ENCODE measurements at regions not wholly inside any gene's neighbourhood (a gene's known extent, or its start where the extent isn't known, plus 50 kb on each side); places are given as distances from the start of the nearest gene placed in this dataset.
"Not testable (repeated sequence)": the region's sequence is repeated elsewhere in the genome, so short reads cannot be mapped to it uniquely, and the experiment has no call there.

DNA sequence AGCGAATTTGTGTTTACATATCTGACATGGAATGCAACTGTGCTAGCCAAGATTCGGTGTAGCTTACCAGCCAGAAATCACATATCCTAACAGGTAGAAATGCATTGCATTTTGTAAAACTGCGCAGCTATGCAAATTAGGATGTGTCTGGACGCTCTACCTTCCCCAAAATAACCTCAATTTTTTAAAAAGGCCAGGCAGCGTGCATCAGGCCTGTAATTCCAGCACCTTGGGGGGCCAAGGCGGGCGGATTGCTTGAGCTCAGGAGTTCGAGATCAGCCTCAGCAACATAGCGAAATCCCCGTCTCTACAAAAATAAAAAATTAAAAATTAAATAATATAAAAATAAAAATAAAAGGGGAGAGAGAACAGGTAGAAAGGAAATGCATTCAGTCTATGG lies 305.0 kb downstream of the TYW1 start:
- no peak for DNase-seq (ENCODE audit: low read depth in 2 of 2)

DNA sequence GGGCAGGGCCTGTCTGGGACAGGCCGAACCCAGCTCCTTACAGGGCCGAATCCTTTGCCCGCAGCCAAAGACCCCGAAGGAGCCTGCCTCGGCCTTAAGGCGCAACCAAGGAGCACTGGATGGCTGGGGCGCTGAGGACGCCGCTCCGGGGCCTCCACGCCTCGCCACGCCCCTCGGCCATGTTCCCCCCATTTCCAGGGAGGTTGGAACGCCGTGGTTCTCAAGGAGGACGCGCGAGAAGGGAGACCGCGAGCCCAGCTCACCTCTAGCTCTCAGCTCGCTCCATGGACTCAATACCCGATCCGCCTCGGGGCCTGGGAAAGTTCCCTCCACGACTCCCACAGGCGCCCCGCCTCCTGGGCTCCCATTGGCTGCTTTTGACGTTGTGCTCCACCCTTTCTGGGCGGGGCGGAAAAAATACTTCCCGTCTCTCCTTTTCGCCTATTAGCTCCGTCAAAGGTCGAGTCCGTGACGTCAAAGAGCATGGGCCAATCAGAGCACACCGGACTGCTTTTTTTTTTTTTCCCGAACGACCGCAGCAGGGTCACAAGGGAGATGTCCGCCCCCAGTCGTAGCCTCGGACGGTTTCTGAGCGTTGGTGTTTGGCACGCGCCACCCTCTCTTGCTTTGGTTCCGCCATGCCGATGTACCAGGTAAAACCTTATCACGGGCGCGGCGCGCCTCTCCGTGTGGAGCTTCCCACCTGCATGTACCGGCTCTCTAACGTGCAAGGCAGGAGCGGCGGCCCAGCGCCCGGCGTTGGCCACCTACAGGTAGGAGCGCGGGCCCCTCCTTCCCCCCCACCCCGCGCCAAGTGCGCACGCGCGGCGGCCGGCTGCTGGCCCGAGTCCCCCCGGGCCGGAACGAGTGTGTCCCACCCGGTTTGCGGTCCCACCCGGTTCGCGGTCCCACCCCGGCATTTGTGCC lies 305.7 kb downstream of the TYW1 start:
- peak; percentile 94 to 99 for DNase-seq (ENCODE audit: low read depth in 2 of 2)

DNA sequence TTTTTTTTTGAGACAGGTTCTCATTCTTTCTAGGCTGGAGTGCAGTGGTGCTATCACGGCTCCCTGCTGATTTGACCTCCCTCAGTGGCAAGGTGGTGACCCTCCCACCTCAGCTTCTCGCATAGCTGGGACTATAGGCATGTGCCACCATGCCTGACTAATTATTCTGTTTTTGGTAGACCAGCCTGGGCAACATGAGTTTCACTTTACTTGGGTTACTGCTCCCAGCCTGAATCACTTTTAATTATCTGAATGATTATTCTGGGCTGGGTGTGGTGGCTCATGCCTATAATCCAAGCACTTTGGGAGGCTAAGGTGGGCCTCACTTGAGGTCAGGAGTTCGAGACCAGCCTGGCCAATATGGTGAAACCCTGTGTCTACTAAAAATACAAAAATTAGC lies 308.2 kb downstream of the TYW1 start:
- not testable (repeated sequence) for DNase-seq (ENCODE audit: low read depth in 2 of 2)

DNA sequence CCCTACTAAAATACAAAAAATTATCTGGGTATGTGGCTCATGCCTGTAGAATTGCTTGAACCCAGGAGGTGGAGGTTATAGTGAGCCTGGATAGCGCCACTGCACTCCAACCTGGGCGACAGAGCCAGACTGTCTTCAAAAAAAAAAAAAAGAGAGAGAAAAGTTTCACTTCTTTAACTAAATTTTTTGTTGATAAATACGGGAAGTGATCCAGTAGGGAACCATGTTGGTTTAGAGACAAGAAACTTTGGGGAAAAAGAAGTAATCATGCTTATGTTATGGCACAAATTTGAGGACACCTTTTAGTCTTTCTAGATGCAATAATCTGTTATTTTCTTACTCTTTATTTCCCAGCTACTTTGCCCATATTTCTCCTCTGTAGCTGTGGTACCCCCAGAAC lies 309.7 kb downstream of the TYW1 start:
- DNase-seq (ENCODE audit: low read depth in 2 of 2), result no peak

DNA sequence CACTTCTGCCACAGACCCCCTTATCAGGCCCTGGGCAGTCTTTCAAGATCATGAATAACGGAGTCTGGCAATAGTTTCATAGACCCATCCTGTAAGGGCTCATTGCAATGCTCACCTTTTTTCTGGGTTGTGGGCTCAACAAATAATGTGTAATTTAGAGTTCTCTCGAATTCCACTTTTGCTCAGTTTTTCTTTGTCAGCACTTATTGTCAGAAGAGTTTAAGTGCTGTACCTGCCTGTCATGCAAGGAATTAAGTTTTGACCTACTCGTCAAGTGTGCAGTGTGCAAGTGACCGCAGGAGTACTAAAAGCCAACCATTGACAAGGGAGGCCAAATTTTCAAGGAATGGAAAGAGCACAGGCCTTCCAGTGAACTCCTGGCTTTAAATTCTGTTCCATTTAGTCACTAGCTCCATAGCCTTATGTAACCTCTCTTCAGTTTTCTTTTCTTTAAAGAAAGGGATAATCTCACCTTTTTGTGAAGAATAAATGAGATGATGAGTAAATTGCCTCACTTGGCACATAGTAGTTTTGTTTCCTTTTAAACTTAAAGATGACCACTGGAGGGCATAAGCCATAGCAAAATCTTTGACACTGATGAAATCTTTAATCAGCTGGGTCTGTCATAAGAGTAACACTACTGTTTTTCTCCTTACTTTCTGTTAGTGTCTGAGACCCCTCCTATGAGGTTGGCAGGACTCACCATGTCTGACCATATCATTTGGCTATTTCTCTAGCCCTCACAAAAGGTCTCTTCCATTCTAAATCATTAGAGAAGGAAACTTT lies 313.3 kb downstream of the TYW1 start:
- no peak for DNase-seq (ENCODE audit: low read depth in 2 of 2)

DNA sequence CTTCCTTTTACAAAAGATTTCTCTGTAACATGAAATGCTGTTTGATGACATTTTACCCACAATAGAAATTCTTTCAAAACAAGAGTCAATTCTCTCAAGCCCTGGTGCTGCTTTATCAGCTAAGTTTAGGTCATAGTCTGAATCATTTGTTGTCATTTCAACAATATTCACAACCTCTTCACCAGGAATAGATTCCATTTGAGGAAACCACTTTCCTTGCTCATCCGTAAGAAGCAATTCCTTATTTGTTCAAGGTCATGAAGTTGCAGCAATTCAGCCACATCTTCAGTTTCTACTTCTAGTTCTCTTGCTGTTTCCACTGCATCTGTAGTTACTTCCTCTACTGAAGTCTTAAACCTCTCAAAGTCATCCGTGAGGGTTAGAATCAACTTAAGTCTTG lies 315.3 kb downstream of the TYW1 start:
- DNase-seq (ENCODE audit: low read depth in 2 of 2), result no peak

DNA sequence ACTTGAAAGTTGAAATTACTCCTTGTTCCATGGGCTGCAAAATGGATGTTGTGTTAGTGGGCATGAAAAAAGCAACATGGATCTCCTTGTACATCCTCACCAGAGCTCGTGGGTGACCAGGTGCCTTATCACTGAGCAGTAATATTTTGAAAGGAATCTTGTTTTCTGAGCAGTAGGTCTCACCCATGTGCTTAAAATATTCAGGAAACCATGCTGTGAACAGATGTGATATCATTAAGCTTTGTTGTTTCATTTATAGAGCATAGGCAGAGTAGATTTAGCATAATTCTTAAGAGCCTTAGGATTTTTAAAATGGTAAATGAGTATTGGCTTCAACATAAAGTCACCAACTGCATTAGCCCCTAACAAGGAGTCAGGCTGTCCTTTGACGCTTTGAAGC lies 316.6 kb downstream of the TYW1 start:
- no peak for DNase-seq (ENCODE audit: low read depth in 2 of 2)

DNA sequence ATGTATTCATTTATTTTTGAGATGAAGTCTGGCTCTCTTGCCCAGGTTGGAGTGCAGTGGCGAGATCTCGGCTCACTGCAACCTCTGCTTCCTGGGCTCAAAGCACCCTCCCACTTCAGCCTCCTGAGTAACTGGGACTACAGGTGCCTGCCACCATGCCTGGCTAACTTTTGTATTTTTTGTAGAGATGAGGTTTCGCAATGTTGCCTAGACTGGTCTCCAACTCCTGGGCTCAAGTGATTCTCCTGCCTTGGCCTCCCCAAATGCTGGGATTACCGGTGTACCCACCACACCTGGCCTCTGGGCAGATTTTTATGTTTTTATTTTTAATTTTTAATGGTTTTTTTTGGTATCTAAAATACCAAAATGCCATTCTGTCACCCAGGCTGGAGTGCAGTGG lies 320.3 kb downstream of the TYW1 start:
- DNase-seq (ENCODE audit: low read depth in 2 of 2), result not testable (repeated sequence)

DNA sequence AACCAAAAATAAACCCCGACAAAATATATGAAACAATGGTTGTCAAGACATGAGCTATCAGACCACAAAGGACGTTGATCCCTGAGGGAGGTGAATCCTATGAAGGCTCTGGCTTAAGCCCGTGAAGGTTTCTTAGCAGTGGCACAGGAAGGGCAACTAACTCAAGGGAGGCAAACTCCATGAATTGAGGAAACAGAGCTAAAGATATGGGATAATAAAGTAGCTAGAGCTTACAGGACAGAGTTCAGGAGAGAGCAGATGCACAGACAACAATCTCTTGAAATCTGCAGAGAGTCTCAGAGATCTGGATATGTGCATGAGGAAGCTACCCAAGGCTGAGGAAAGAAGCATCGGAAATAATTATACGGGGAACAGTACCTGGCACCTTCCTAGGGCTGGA lies 331.6 kb downstream of the TYW1 start:
- DNase-seq (ENCODE audit: low read depth in 2 of 2), result not testable (repeated sequence)

DNA sequence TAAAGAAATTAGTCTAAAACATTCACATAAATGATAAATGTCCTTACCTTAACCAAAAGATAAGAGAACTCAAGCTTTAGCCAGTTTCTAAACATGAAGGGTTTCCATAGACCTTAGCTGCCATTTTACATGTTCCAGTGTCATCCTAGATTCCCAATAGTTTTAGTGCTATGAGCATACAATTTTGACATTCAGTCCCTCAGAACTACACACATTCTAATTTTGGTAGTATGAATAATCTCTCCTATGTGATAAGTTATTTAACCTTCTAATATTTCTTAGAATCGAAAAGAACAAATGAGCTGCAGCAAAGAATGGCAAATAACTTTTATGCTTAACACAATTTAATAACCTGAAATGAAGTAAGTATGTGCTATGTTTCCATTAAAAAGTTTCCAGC lies 338.5 kb downstream of the TYW1 start:
- not testable (repeated sequence) for DNase-seq (ENCODE audit: low read depth in 2 of 2)

DNA sequence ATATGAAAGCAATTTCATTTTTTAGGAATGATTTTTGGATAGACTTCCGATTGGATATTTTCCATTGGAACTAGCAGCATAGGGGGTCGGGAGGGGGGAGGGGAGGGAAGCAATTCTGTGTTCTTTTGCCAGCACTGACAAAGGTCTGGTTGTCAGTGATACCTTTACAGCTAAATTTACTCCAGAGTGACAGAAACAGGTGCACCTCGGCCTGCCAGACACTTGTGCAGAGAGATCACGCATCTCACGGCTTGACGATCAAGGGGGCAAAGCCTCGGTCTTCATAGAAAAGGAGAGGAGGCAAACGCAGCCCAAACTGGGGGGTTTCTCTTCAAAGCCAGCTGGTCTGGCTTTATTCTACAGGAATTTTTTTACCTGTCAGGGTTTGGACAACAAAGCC lies 339.0 kb downstream of the TYW1 start:
- not testable (repeated sequence) for DNase-seq (ENCODE audit: low read depth in 2 of 2)

DNA sequence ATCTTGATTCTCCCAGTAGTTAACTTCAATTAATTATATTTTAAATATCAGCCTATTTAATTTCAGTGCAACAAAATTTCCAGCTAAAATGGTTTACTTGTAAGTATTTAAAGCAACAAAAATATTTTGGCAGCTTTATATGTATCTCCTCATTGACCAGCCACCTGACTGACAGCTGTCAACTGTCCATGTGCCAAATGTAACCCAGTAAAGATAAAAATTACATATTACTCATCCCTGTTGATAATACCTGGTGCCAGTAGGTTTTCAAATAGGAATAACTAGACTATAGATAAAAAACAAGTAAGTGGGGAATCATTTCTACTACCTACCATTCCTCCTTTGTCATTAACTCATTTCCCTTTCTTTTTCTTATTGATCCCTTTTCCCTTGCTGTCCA lies 341.9 kb downstream of the TYW1 start:
- DNase-seq (ENCODE audit: low read depth in 2 of 2), result not testable (repeated sequence)

DNA sequence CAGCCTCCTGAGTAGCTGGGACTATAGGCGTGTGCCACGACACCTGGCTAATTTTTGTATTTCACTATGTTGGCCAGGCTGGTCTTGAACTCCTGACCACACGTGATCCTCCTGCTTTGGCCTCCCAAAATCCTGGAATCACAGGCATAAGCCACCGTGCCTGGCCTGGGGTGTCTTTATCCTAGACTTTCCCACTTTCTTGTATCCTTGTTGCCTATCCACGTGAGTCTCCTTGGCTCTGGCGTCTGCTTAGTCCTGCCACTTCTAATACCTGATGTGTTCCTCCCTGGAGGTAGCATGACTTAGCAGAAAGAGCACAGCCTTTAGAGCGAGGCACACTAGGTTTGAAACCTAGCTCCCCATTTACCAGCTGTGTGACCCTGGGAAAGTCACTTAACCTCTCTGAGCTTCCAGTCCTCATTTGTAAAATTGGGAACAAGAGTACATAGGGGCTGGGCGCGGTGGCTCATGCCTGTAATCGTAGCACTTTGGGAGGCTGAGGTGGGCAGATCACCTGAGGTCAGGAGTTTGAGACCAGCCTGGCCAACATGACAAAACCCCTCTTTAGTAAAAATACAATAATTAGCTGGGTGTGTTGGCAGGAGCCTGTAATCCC lies 344.6 kb downstream of the TYW1 start:
- DNase-seq (ENCODE audit: low read depth in 2 of 2), result no peak

DNA sequence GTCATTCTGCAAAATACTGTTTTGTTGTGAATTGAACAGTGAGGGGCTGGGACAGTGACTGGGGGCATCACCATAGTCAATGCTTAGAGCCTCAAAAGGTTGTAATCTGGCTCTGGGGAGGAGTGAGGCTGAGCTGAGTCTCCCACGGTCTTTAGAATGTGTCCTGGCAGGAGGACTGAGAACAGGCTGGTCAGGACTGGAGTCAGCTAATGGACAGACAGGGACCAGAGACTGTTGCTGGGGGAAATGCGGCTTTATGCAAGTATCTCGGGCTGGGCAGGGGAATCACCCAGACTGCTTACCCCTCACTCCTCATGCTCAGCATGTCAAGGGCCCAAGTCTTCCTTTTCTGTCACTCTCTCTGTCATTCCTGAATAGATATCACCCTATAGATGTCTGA lies 346.5 kb downstream of the TYW1 start:
- no peak for DNase-seq (ENCODE audit: low read depth in 2 of 2)

DNA sequence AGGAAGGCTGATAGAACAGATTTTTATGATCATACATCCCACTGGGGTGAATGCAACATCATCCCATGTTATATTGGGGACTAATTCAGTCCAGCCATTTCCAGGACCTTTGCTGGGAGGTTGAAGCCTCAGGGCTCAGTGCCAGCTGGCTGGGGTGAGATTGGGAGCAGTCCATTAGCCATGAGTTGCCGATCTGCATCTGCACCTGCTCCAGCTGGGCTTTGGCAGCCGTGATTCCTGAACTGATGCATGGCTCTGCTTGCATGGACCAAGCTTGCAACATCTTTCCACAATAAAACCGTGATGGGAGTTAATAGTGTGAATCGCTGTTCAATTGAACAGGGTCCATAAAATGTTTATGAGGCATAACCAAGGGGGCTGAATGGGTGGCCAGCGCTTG lies 346.9 kb downstream of the TYW1 start:
- no peak for DNase-seq (ENCODE audit: low read depth in 2 of 2)

DNA sequence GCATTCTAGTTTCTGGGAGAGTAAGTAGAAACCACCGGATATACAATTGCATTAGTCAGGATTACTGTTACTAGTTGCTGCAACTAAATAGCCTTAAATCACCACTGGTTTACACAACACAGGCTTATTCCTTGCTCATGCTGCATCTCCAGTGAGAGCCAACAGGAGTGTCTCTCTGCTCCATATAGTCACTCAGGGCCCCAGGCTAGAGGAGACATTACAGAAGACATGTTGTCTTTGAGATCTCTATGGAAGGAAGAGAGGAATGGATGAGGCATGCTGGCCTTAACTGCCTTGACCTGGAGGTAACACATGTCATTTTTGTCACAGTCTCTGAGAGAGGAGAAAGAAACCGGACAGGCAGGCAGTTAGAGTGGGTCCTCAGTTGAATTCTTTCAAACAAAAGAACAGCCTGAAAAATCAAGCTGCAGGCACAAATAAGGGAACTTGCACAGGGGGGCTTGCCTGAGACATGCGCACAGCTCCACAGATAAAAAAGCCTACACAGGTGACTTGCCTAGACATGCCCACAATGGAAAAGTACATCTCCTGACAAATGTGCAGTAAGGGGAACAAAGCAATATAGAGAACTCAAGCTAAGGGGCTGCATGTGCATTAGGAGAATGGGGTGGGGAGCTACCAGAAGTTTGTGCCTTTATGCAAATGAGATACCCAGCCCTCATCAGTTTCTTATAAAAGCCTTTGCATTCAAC lies 348.0 kb downstream of the TYW1 start:
- no peak for DNase-seq (ENCODE audit: low read depth in 2 of 2)

DNA sequence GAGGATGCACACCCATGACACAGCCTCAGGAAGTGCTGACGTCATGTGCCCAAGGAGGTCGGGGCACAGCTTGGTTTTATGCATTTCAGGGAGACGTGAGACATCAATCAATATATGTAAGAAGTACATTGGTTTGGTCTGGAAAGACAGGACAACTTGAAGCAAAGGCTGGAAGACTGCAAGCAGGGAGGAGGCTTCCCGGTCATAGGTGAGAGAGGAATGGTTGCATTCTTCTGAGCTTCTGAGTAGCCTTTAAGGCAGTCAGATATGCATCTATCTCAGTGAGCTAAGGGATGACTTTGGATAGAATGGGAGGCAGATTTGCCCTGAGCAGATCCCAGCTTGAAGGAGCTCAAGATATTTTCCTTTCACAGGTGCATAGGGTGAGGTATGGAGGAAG lies 349.5 kb downstream of the TYW1 start:
- DNase-seq (ENCODE audit: low read depth in 2 of 2), result no peak

DNA sequence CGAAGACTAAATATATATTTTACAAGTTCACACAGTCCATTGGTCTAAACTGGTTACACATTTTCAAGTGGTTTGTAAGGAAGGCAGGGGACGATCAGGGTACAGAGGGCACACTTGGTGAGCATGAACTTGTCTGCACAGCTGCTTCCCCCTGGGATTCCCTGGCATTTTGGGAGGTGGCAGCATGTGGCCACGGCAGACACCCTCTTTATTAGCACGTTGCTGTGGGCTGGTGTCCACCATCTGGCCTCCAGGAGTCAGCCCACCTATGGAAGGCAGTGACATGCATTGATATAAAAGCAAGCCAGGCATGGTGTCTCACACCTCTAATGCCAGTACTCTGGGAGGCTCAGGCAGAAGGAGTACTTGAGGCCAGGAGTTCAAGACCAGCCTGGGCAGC lies 350.2 kb downstream of the TYW1 start:
- no peak for DNase-seq (ENCODE audit: low read depth in 2 of 2)

DNA sequence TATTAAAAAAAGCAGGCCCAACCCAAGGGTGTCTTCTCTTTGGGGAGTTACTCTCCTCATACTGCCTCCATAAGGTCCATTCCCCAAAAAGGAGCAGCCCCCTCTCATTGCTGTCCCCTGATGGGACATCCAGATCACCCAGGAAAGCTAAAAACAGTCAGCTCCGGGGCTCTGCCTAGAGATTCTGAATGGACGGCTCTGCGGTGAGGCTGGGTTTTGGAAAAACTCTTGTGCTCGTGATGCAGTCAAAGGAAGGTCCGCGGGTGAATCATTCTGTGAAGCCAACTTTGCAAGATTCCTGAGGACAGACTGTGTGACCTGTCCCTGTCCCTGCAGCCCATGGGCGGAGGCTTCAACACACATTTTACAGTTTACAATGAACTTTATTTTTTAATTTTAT lies 351.5 kb downstream of the TYW1 start:
- DNase-seq (ENCODE audit: low read depth in 2 of 2), result no peak

DNA sequence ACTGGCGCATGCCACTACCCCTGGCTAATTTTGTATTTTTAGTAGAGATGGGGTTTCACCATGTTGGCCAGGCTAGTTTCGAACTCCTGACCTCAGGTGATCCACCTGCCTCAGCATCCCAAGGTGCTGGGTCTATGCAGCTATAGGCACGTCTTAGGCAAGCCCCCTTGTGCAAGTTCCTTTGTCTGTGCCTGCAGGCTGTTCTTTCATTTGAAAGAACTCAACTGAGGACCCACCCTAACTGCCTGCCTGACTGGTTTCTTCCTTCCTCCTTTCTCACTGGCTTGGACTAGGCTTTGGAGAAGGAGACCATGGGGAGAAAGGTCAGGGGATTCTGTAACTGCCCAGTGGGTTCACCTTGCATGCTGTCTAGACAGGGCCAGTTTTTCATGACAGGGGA lies 361.0 kb downstream of the TYW1 start:
- not testable (repeated sequence) for DNase-seq (ENCODE audit: low read depth in 2 of 2)

DNA sequence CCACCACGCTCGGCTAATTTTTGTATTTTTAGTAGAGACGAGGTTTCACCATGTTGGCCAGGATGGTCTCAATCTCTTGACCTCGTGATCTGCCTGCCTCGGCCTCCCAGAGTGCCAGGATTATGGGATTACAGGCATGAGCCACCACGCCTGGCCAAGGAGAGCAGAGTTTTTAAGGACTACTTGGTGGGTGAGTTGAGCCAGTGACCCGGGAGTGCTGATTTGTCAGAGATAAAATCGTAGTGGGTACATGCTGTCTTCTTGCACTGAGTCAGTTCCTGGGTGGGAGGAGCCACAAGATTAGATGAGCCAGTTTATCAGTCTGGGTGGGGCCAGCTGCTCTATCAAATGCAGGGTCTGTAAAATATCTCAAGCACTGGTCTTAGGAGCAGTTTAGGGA lies 361.7 kb downstream of the TYW1 start:
- DNase-seq (ENCODE audit: low read depth in 2 of 2), result not testable (repeated sequence)

DNA sequence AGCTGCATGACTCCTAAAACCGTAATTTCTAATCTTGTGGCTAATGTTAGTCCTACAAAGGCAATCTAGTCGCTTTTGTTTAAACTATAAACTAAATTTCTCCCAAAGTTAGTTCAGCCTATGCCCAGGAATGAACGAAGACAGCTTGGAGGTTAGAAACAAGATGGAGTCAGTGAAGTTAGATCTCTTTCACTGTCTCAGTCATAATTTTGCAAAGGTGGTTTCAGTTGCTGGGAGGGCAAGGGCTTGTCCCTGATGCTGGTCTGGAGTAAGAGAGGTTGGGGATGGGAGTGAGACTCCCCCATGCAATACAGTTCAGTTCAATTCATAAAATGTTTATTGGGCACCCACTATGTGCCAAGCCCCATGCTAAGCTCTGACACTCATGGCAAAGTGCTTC lies 362.1 kb downstream of the TYW1 start:
- DNase-seq (ENCODE audit: low read depth in 2 of 2), result not testable (repeated sequence)
